ENCODE measurements at regions not wholly inside any gene's neighbourhood (a gene's known extent, or its start where the extent isn't known, plus 50 kb on each side); places are given as distances from the start of the nearest gene placed in this dataset.
A peak's percentile ranks its signal among the peaks of the same experiment; 100 is the strongest.
"Not testable (repeated sequence)": the region's sequence is repeated elsewhere in the genome, so short reads cannot be mapped to it uniquely, and the experiment has no call there.

DNA sequence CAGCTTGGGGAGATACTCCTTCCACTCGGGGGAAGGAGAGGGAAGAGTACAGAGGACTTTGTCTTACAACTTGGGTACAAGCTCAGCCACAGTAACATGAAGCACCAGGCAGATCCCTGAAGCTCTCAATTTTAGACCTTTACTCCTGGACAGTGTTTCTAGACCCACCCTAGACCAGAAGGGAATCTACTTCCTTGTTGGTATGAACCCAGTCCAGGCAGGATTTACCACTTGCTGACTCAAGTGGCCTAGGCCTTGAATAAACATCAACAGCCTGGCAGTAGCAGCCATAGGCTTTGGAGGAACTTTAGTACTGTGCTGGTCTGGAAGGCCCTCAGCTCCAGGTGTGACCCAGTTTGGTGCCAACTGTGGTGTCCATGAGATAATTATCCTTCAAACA is 173.1 kb downstream of the ADRA2A start:
- no peak for DNase-seq
- intact Hi-C loops (cut with DNase I) = no loop called here

DNA sequence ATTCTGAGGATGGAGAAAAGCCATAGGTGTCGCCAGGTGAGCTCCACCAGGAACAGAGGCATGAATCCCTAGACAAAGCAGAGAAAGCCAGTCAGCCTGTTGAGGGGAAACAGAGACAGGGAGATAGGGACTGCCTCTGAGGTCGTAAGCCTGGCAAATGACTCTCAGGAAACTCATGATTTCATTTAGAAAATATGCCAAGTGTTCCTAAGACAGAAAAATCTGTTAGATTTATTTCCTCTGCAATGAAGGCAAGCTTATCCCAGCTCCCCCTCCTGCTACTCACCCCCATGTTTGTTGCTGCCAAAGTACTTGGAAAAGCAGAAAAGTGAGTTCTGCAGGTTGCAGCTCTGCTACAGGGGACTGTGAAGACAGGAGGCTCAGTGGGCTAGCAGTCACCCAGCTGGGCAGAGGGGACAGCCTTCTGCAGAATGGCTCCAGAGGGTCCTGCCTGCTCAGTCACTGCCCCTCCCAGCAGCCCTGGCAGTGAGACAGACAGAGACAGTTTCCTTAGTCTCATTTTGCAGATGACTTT is 184.3 kb downstream of the ADRA2A start:
- intact Hi-C loops (cut with DNase I) = no loop called here
- no peak for DNase-seq

DNA sequence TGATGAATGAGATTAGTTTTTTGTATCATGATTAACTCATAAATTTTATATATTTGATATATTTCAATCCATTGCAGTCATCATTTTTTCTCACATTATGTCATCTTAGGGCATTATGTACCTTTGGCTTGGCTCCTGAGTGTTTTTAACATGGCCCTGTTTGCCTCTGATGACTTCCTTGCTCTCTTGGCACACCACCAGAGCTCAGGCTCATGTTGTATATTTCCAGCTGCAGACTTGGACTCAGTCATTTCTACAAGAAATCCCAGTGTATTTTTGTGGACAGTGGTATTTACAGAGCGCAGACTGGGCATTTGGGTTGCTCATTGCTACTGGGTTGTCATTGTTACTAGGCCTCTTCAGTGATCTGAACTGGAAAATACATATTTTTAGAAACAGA is 188.5 kb downstream of the ADRA2A start:
- no peak for DNase-seq
- intact Hi-C loops (cut with DNase I) = no loop called here

DNA sequence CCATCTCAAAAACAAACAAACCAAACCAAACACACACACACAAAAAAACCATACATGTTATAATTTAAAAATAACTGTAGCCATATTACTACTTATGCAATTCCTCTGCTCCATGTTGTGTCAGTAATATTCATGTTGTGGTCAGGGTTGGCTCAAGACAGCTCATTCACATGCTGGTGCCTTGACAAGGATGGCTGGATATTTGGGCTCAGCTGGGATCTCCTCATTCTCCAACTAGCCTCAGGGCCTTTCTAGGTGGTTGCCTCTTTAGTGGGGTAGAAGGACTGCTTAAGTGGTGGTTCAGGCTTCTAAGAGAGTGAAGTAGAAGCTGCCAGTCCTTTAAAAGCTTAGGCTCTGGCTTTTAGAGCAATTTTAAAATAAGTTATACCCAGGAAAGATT is 189.3 kb downstream of the ADRA2A start:
- no peak for DNase-seq
- intact Hi-C loops (cut with DNase I) = no loop called here

DNA sequence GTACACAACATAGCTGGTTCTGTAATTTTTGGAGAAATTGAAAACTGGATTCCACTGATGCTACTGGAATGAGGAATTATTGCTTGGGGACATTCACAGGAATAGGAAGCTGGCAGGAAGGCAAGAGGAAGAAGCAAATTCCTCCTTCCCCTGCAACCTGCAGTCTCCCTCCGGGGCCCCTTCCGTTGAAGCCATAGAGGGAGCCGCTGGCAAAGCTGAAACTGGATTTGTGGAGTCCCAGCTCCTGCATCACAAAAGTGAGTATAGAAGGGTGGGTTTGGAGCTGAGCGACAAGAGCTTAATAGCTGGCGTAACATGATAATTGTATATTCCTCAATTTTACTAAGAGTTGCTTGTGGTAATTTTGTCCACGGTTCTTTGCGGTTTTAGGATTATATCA is 190.8 kb downstream of the ADRA2A start:
- intact Hi-C loops (cut with DNase I) = no loop called here
- DNase-seq = no peak

DNA sequence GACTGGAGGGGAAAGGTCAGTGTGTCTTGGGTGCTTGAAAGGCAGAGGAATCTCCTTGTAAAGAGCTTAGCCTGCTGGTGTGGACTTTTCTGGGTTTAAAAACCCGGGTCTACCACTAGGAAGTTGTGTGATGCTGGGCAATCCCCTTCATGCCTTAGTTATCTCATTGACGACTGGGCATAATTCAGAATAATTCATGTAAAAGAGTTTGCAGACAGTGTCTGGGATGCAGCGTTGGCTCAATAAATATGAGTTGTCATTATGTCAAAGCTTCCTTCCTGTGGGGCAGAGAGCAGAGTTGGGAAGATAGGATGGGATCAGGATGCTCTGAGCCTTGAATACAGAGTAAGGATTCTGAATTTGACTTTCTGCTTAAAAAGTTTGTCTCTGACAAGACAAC is 196.4 kb downstream of the ADRA2A start:
- intact Hi-C loops (cut with DNase I) = no loop called here
- no peak for DNase-seq

DNA sequence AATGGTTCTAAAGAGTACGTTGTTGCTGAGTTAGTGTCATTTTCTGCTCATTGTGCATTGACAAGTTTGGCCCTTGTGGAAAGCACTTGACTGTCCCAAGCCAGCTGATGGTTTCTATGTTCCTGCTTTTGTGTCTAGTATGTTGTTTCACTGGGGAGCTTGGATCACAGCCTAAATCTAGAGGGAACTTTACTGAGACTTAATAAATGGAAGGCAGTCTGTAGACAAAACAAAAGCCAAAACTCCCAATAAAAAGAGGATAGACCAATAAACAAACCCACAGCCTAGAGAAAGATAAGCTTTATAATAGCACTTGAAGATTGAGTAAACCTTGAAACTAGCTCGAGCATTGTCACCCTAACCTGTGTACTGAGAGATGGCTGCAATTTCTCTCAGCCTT is 196.8 kb downstream of the ADRA2A start:
- intact Hi-C loops (cut with DNase I) = no loop called here
- DNase-seq = no peak

DNA sequence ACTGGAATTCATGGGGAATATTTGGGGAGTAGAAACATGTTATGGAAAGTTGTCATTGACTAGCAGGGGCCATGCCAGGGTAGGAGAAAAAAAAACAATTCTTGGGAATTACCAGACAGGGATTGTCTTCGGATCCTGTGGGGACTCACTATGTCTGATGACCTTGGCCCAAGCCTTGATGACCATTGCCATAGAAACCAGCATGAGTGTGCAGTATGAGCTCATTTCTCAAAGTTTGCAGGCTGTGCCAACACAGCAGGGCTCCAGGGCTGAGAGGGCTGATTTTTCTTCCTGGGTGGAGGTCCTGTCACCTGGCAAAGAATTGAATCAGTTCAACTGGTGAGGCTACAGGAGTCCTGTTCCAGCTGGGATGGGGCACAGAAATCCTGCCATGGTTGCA is 198.3 kb downstream of the ADRA2A start:
- DNase-seq = no peak
- intact Hi-C loops (cut with DNase I) = no loop called here

DNA sequence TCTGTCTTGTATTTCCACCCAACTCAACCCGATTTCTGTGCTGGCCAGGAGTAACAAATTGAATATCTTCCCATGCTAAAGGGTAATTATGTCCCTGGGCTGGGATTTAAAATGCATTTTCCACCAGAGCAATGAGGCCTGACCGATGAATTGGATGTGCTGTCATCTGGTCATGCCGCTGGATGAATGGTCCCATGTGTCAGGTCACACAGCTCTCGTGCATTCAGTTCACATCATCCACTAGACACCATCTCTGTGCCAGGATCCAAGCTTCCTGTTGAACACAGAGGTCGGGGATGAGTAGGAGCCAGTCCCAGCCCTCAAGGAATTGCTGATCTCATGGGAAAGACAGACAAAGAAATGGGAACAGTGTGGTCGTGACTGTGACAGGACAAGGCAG is 200.8 kb downstream of the ADRA2A start:
- intact Hi-C loops (cut with DNase I) = no loop called here
- no peak for DNase-seq

DNA sequence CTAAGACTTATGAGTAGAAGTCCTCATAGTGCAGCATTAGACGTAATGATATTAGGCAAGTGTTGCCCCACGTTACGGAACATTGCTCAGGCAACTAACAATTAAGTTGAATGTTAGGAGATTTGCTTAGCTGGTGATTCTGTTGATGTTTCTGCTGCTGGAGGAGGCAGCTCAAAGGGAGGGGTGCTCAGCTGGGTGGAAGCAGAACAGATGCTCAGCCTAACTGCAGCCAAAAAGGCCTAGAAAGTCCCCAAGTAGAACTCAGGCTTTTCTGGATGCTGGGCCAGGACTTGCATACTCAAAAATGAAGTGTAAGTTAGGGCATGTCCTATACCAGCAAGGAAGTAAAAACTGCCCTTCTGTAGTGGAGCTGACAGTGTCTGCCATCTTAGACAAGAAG is 201.4 kb downstream of the ADRA2A start:
- intact Hi-C loops (cut with DNase I) = no loop called here
- DNase-seq = no peak

DNA sequence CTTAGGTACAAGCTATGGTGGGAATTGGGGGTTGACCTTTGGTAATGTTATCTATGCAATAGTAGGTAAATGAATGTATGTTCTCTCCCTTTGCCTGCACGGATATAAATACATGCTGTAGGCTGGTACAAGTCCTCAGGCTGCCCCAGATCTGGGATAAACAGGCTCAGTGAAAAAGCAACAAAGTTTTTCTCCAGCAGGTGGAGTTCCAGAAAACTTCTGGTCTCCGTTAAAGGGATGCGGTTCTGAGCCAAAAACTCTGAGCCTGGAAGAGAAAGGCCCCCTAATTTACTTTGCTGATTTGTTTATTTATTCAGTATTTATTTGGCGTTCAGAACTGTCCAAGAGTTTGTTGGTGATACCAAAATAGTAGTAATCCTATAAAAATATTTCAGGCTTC is 204.7 kb downstream of the ADRA2A start:
- intact Hi-C loops (cut with DNase I) = no loop called here
- DNase-seq = peak in 2 of 10 donors; percentile 5 to 10

DNA sequence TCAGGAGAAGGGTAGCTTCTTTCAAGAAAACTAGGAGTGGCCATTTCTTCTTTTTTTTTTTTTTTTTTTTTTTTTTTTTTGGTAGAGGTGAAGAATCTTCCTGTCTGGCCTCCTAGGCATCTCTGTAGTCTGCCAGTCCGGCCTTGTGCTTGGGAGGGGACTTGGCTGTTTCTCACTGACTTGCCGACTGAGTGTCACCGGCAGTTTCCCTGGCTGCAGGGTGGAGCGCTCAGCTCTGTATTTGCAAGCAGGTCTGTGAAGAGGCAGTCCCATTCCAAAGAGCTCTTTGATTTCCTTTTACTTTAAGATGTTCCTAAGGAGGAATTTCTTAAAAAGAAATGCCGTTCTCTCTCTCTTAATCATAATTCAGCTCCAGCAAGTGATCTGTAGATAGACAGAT is 212.6 kb downstream of the ADRA2A start:
- no peak for DNase-seq
- intact Hi-C loops (cut with DNase I) = no loop called here

DNA sequence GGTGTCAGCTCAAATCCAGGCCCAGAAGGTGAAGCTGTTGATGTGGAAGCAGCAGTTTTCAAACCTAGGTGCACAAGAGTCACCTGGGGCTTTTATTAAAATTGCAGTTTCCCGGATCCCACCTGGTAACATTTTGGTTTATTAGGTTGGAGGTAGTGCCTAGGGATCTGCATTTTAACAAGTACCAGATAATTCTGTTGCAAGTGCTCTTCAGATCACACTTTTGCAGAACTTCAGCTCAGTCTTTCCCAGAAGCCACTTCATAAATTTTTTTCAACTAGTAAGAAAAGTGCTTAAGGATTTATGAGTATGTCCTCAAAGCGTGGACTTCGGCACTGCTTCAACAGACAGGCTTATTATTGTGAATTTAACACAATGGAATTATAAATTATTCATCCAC is 213.8 kb downstream of the ADRA2A start:
- no peak for DNase-seq
- intact Hi-C loops (cut with DNase I) = no loop called here

DNA sequence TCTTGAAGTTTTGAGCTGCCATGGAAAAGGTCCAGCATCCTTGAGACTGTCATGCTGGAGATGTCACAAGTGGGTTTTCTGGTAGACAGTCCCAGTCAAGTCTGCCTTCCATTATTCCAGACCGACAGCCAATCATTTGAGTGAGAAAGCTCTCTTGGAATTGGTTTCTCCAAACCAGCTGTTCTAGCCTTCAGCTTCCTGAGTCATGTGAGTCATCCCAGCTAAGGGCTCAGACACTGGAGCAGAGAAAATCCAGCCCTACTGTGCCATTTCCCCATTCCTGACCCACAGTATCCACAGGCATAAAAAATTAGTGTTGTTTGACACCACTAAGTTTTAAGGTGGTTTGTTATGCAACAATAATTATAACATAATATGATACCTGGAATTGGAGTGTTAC is 219.0 kb downstream of the ADRA2A start:
- intact Hi-C loops (cut with DNase I) = no loop called here
- DNase-seq = no peak

DNA sequence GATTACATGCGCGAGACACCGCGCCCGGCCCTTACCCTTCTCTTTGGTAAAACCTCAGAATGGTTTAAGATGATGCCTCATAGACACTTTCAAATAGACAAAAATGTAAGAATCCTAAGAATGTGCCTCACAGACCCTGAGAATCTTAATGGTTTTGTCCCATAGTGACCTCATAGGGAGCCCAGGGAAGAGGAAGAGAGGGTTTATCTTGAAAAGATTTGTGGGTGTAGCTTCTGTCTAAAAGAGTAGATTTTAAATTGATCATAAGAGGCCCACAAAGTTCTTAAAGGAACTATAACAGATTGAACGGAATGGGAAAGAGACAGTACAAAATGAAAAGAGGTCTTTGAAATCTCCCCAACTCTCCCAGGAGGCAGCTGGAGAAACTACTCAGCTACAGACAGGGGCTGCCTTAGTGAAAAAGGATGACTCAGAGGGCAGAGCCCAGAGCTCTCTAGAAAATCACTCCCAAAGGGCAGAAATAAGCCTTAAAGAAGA is 220.6 kb downstream of the ADRA2A start:
- DNase-seq = no peak
- intact Hi-C loops (cut with DNase I) = no loop called here

DNA sequence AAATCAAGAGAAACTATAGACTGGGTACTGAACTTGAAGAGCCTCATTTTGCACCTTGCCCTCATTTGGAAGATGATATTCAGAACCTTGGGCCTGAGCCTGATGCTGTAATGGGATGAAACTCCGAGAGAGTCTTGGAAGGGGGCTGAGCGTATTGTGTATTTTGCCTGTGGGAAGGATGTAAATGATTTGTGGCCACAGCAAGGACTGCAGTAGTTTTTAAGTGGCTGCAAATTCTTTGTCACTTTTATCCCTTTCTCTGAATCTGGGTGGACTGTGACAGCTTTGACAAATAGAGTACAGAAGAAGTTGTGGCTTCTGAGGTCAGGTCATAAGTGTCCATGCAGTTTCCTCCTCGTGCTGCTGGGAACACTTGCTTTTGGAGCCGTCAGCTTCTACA is 221.2 kb downstream of the ADRA2A start:
- no peak for DNase-seq
- intact Hi-C loops (cut with DNase I) = no loop called here

DNA sequence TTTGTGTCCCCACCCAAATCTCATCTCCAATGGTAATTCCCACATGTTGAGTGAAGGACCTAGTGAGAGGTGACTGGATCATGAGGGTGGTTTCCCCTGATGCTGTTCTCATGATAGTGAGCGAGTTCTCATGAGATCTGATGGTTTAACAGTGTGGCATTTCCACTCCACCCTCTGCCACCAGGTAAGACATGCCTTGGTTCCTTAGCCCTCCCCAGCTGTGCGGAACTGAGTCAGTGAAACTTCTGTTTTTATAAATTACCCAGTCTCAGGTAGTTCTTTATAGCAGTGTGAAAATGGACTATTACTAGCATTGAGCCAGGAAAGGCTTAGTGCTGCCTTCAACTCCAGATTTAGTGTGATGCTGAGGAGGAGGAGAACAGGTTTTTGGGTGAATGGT is 222.2 kb downstream of the ADRA2A start:
- no peak for DNase-seq
- intact Hi-C loops (cut with DNase I) = no loop called here

DNA sequence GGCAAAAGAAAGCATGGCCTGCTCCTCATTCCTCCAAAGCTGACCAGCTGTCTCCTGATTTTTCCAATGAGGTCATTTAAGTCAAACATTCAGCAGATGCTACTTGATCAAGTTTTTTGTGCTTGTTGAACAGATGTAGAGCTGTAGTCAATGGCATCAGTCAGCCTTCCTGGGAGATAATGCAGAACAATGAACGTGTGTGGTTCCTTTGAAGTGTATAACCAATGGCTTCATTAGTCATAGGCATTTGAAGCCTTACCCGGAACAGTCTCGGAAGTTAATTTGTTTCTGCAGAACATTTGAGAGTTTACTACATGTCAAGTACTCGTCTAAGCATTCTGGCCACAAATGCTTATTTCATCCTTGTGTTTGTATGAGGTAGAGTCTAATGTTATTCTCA is 227.1 kb downstream of the ADRA2A start:
- no peak for DNase-seq
- intact Hi-C loops (cut with DNase I) = no loop called here

DNA sequence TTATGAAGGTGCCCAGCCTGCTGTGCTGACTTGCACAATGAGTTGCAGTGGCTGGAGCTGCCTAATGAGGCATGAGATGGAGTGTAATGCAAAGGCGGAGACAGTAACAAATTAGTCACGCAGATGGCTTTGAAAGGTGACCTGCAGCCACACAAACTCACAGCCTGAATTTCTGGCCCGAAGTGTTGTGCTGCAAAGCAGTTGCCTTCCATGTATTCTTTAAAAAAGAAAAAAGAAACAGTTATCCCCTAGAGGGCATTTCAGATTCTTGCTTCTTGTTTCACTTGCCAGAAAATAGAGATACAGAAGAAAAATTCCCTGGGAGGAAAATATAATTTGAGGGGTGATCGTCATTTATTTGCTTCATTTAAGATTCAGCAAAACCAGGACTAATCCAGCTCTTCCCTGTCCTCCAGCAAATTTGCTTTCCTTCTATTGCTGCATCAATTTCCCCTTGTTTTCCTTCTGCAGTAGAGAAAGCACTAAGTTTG is 239.9 kb downstream of the ADRA2A start:
- intact Hi-C loops (cut with DNase I) = no loop called here
- no peak for DNase-seq

DNA sequence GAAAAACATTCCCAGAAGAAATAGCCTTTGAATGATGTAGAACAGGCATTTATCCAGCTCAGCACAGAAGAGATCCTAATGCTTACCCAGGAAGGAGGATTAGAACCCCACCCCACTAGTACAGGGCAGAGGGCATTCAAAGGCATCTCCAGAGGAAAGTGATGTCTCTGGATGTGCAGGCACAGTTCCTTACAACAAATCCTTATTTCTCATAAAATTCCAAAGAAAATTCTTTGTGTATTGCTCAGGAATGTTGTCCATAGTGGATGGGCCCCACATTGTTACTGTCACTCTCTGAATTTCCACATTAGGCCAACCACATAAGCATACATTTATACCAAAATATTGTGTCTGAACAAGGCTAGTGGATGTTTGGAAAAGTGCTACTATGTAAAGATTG is 243.0 kb downstream of the ADRA2A start:
- DNase-seq = no peak
- intact Hi-C loops (cut with DNase I) = no loop called here

DNA sequence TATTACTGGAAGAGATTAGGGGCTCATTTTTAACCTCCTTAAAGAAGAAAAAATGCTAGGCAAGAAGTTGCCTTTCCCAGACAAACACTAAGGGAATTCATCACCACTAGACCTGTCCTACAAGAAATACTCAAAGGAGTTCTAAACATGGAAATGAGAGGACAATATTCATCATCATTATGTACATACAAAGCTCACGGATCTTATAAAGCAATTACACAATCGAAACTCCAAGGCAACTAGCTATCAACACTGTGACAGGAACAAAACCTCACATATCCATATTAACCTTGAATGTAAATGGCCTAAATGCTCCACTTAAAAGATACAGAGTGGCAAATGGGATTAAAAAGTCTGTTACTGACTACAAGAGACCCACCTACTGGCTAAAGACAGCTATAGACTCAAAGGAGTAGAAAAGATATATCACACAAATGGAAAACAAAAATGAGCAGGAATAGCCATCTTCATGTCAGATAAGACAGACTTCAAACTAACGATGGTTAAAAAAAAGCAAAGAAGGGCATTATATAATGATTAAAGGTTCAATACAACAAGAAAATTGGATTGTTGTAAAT is 246.6 kb downstream of the ADRA2A start:
- intact Hi-C loops (cut with DNase I) = no loop called here
- DNase-seq = no peak

DNA sequence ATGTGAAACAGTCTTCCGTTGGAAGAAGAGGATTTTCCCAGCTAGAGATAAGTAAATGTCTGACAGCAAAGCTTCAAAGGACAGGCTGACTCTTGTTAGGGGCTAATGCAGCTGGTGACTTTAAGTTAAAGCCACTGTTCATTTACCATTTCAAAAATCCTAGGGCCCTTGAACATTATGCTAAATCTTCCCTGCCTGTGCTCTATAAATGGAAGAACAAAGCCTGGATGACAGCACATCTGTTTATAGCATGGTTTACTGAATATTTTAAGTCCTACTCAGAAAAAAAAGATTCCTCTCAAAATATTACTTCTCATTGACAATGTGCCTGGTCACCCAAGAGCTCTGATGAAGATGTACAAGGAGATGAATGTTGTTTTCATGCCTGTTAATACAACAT is 255.3 kb downstream of the ADRA2A start:
- intact Hi-C loops (cut with DNase I); DNase-seq: not testable (repeated sequence)

DNA sequence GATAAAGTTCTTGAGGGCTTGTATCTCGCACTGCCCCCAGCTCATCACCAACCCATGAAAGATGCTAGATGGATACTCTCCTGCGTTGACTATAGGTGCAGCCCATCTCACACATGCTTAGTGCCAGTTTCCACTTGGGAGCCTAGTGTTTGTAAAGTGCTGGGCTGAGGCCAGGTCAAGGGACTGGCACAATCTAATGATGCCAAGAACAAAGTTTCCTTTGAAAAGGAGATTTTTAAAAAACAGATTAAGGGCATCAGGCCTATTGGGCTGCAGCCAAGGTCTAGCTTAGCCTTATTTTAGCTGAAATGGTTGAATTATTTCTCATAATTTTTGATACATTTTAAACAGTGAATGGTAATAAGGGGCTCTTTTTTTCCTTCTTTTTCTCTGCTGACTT is 259.0 kb downstream of the ADRA2A start:
- DNase-seq = peak in 1 of 10 donors; percentile 12
- intact Hi-C loops (cut with DNase I) = no loop called here

Measured in posterior cingulate gyrus (tissue), 11 donors.